K562 (cell line): ENCODE measurements at regions not wholly inside any gene's neighbourhood (a gene's known extent, or its start where the extent isn't known, plus 50 kb on each side); places are given as distances from the start of the nearest gene placed in this dataset.

ENCODE experiments used
- ARHGAP35 ChIP-seq: fragments of 450-650 bp; IDR thresholded peaks from 2 replicates; pipeline ENCODE4 v1.6.1; 2018; ENCODE audit not compliant: partially characterized antibody
- ASH1L ChIP-seq: fragments of 450-650 bp; IDR thresholded peaks from 2 replicates; pipeline ENCODE4 v1.6.1; 2018; ENCODE audit warnings: borderline replicate concordance, mild to moderate bottlenecking, low read depth; ENCODE audit not compliant: partially characterized antibody
- CEBPG ChIP-seq, 3 experiments: fragments of 200-800 bp in 1 of 3; sonication (Bioruptor generic) in 1 of 3; sonication (generic) in 1 of 3; formaldehyde crosslinking in 1 of 3; IDR thresholded peaks in 2 of 3; conservative IDR thresholded peaks in 1 of 3; 2 replicates each; pipeline versions ENCODE4 v1.6.1 to v1.8.0; 2016 to 2022; ENCODE audit warnings: missing compliant biosample characterization in 2 of 3, missing genetic modification characterization in 2 of 3, mild to moderate bottlenecking in 1 of 3, missing genetic modification reagents in 1 of 3
- CHD4 ChIP-seq: fragments of 200-600 bp; sonication (generic); IDR thresholded peaks from 3 replicates; pipeline ENCODE4 v1.6.1; 2012; ENCODE audit warnings: low read depth, mild to moderate bottlenecking, mixed read lengths, low read length, inconsistent platforms; ENCODE audit not compliant: insufficient read depth, insufficient replicate concordance, poor library complexity, severe bottlenecking
- CUX1 ChIP-seq: fragments of 200-800 bp; sonication (Bioruptor generic); IDR thresholded peaks from 2 replicates; pipeline ENCODE4 v1.6.1; 2016; ENCODE audit warnings: missing genetic modification characterization, missing compliant biosample characterization
- DIDO1 ChIP-seq: fragments of 450-650 bp; IDR thresholded peaks from 2 replicates; pipeline ENCODE4 v1.6.1; 2016; ENCODE audit warnings: low read depth, missing biosample characterization, missing genetic modification characterization
- E2F1 ChIP-seq: sonication (generic); formaldehyde crosslinking; IDR thresholded peaks from 2 replicates; pipeline ENCODE4 v1.8.1; 2023; ENCODE audit warnings: mild to moderate bottlenecking, missing genetic modification reagents, moderate library complexity
- HLTF ChIP-seq: fragments of 450-650 bp; IDR thresholded peaks from 2 replicates; pipeline ENCODE4 v1.6.1; 2016
- HNRNPLL ChIP-seq: fragments of 200-400 bp; formaldehyde crosslinking; IDR thresholded peaks from 2 replicates; pipeline ENCODE4 v1.6.1; 2017; ENCODE audit warnings: low read length, low read depth, mild to moderate bottlenecking; ENCODE audit not compliant: poor library complexity, severe bottlenecking
- L3MBTL2 ChIP-seq: fragments of 450-650 bp; IDR thresholded peaks from 2 replicates; pipeline ENCODE4 v1.6.1; 2016; ENCODE audit warnings: mild to moderate bottlenecking, moderate library complexity
- MCM3 ChIP-seq: fragments of 450-650 bp; IDR thresholded peaks from 2 replicates; pipeline ENCODE4 v1.6.1; 2016
- MITF ChIP-seq: IDR thresholded peaks from 2 replicates; pipeline ENCODE4 v1.6.1; 2014; ENCODE audit warnings: antibody characterized with exemption
- POLR3G ChIP-seq: IDR thresholded peaks from 2 replicates; pipeline ENCODE4 v1.6.1; 2011; ENCODE audit not compliant: insufficient read length, insufficient replicate concordance; ENCODE audit errors: extremely low read depth
- SIX5 ChIP-seq, 2 experiments: IDR thresholded peaks; 2 replicates each; pipeline ENCODE4 v1.6.1; 2011; ENCODE audit warnings: low read length in 2 of 2, borderline replicate concordance in 1 of 2, low read depth in 1 of 2, mild to moderate bottlenecking in 1 of 2, moderate library complexity in 1 of 2; ENCODE audit not compliant: insufficient read depth in 1 of 2
- SRF ChIP-seq, 2 experiments: fragments of 250-450, 450-650 bp in 1 of 2; sonication (Bioruptor Pico) in 1 of 2; sonication (generic) in 1 of 2; formaldehyde crosslinking; IDR thresholded peaks; 2 replicates each; pipeline versions ENCODE4 v1.5.0 to v1.5.1; 2020 to 2022; ENCODE audit warnings: mild to moderate bottlenecking in 1 of 2, missing genetic modification reagents in 1 of 2
- TARDBP ChIP-seq: fragments of 450-650 bp; IDR thresholded peaks from 2 replicates; pipeline ENCODE4 v1.6.1; 2016
- ZNF24 ChIP-seq: fragments of 450-650 bp; IDR thresholded peaks from 2 replicates; pipeline ENCODE4 v1.6.1; 2016
- ZNF41 ChIP-seq: fragments of 250-450 bp; sonication (Bioruptor Pico); conservative IDR thresholded peaks from 2 replicates; pipeline ENCODE4 v1.4.0; 2020; ENCODE audit warnings: mild to moderate bottlenecking
- ZNF584 ChIP-seq: fragments of 200-800 bp; sonication (Bioruptor generic); IDR thresholded peaks from 2 replicates; pipeline ENCODE4 v1.6.1; 2016; ENCODE audit warnings: low read depth, mild to moderate bottlenecking, missing genetic modification characterization, missing compliant biosample characterization

DNA sequence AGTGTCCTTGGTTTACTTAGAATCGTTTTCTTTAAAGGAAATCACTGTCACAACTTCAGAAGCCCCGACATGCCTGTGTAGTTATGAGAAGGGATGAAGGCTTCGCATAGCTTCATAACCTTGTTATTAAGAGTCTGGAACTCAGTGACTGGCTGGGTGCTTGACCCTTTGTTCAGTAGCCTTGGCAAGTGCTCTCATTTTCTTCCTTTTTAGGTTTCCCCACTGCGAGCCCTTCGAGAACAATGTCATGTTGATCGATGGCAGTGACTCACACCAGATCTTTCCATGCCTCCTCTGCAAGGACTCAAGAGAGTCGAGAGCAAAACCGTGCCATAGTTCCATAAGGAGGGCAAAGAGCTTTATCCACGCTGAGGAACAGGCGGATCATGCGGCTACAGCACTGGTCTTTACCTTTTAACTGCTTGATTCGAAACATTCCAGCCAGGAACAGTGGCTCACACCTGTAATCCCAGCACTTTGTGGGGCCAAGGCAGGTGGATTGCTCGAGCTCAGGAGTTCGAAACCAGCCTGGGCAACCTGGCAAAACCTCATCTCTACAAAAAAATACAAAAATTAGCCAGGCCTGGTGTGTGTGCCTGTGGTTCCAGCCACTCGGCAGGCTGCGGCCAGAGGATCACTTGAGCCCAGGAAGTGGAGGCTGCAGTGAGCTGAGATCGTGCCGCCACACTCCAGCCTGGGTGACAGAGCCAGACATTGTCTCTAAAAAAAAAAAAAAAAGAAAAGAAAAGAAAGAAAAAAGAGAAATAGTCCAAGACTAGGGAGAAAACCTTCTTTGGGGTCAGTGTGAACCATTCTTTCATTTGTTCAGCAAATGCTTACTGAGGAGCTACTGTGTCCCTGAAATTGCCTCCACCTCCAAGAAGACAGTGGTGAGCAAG is 95.4 kb upstream of the ERRFI1 start (continued):
- TF ChIP-seq SIX5 (IDR thresholded peaks at IDR 0.05; ENCODE audit: borderline replicate concordance in 1 of 2, insufficient read depth in 1 of 2, low read depth in 1 of 2, low read length in 2 of 2) (0 out of 4 replicates have a peak, but pooled peaks of 1 of the 2 experiments have one; percentile 12), DIDO1 (no peak), CEBPG (CRISPR knock-in tag; IDR thresholded peaks at IDR 0.05) (no peak), CEBPG (tag; conservative IDR thresholded peaks at IDR 0.05 in 1 of 2, IDR thresholded peaks at IDR 0.05 in 1 of 2) (no peak), L3MBTL2 (peak; percentile 13; the same call in 1 of the 2 replicates), MITF (no peak), MCM3 (no peak), ARHGAP35 (peak; percentile 67), ZNF41 (no peak), TARDBP (no peak), HLTF (peak; percentile 38; the same call in 1 of the 2 replicates), ZNF584 (CRISPR knock-in tag) (peak; percentile 30; the same call in 1 of the 2 replicates), CUX1 (CRISPR knock-in tag) (0 out of 2 replicates have a peak, but pooled peaks have one; percentile 20), ASH1L (peak; percentile 12), ZNF24 (peak; percentile 17; the same call in 1 of the 2 replicates), SRF (CRISPR knock-in tag; IDR thresholded peaks at IDR 0.05) (peak in 1 of 2 experiments; percentile 70; a peak in 2 of 4 replicates), E2F1 (no peak), HNRNPLL (no peak), CHD4 (no peak), POLR3G (no peak)
